RWPE2 (cell line): ENCODE measurements at regions not wholly inside any gene's neighbourhood (a gene's known extent, or its start where the extent isn't known, plus 50 kb on each side); places are given as distances from the start of the nearest gene placed in this dataset.

ENCODE experiments used
- ATAC-seq: fragments of 200-7000 bp; cut with Tn5 transposase; 3 replicates; pipeline ENCODE4 v1.9.1; 2021; ENCODE audit warnings: low read depth
- DNase-seq: peaks from one replicate; pipeline ENCODE4 v3.0.0-alpha.2; 2020; ENCODE audit warnings: low spot score
- H3K27ac ChIP-seq: fragments of 450-650 bp; 2 replicates; pipeline ENCODE4 v1.5.1; 2017; ENCODE audit warnings: mild to moderate bottlenecking; ENCODE audit not compliant: poor library complexity, severe bottlenecking
- H3K27me3 ChIP-seq: fragments of 250-450 bp; sonication (Bioruptor Pico); 2 replicates; pipeline ENCODE4 v1.5.1; 2021; ENCODE audit warnings: mild to moderate bottlenecking, moderate library complexity; ENCODE audit not compliant: insufficient read depth, poor library complexity, severe bottlenecking
- H3K36me3 ChIP-seq: fragments of 250-450 bp; sonication (Bioruptor Pico); 2 replicates; pipeline ENCODE4 v1.5.1; 2020; ENCODE audit warnings: low read depth, mild to moderate bottlenecking, moderate library complexity
- H3K4me1 ChIP-seq: fragments of 250-450 bp; sonication (Bioruptor Pico); 2 replicates; pipeline ENCODE4 v1.5.1; 2021; ENCODE audit warnings: mild to moderate bottlenecking, moderate library complexity; ENCODE audit not compliant: insufficient read depth, poor library complexity, severe bottlenecking
- H3K4me3 ChIP-seq: fragments of 250-450 bp; sonication (Bioruptor Pico); 2 replicates; pipeline ENCODE4 v1.5.1; 2021; ENCODE audit warnings: mild to moderate bottlenecking, moderate library complexity; ENCODE audit not compliant: severe bottlenecking
- H3K9me3 ChIP-seq: fragments of 250-450 bp; sonication (Bioruptor Pico); 2 replicates; pipeline ENCODE4 v1.5.1; 2021; ENCODE audit warnings: mild to moderate bottlenecking, moderate library complexity; ENCODE audit not compliant: severe bottlenecking
- TF ChIP-seq, protein P1 (sequence below): fragments of 450-650 bp; IDR thresholded peaks from one replicate; pipeline ENCODE4 v1.5.1; 2017; ENCODE audit warnings: mild to moderate bottlenecking, moderate library complexity; ENCODE audit not compliant: poor library complexity, severe bottlenecking

DNA sequence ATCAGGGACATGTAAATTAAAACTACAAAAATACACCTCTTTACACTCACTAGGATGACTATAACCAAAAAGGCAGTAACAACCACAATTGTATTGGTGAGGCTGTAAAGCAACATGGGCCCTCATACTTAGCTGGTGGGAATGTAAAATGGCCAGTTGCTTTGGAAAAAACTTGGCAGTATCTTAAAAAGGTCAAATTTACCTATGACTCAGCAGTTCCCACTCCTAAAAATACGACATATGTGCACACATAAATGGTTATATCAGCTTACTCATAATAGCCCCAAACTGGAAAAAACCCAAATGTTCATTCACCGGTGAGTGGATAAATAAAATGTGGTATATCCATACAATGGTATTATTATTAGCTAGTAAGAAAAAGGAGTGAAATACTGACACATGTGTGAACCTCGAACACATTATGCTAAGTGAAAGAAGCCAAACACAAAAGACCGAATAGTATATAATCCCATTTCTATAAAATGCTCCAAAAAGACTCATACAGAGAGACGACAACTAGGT, 391.4 kb downstream of the NPIPA8 start:
- no peaks in the 10 kb centered on the region for H3K9me3 ChIP-seq
- no peaks in the 10 kb centered on the region for H3K36me3 ChIP-seq
- H3K27ac ChIP-seq = no peak overlapping the region
- H3K27me3 ChIP-seq = no peaks in the 10 kb centered on the region
- DNase-seq (no peak), ATAC-seq (no peak)
- no peak overlapping the region for H3K4me3 ChIP-seq
- H3K4me1 ChIP-seq = no peaks in the 10 kb centered on the region
- TF ChIP-seq, protein P1, sequence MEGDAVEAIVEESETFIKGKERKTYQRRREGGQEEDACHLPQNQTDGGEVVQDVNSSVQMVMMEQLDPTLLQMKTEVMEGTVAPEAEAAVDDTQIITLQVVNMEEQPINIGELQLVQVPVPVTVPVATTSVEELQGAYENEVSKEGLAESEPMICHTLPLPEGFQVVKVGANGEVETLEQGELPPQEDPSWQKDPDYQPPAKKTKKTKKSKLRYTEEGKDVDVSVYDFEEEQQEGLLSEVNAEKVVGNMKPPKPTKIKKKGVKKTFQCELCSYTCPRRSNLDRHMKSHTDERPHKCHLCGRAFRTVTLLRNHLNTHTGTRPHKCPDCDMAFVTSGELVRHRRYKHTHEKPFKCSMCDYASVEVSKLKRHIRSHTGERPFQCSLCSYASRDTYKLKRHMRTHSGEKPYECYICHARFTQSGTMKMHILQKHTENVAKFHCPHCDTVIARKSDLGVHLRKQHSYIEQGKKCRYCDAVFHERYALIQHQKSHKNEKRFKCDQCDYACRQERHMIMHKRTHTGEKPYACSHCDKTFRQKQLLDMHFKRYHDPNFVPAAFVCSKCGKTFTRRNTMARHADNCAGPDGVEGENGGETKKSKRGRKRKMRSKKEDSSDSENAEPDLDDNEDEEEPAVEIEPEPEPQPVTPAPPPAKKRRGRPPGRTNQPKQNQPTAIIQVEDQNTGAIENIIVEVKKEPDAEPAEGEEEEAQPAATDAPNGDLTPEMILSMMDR = no peak

DNA sequence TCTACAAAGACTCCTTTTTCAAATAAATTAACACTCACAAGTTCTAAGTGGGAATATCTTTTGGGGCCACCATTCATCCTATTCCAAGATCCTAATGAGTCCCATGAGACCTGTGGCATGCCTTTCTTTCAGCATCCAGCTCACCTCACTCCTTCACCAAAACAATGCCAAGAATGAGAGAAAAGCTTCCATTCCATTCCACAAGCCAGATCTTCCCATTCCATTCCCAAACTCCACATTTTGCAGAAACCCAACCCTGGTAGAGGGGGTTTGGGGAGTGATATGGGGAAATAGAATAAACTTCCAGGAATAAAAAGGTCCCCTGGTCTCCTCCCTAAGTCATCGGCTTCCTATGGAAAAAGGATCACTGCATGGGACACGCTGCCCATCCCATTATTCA, 392.2 kb downstream of the NPIPA8 start:
- Histone ChIP-seq H3K4me1 (no peaks in the 10 kb centered on the region), H3K27me3 (no peaks in the 10 kb centered on the region), H3K27ac (no peak overlapping the region), H3K36me3 (no peaks in the 10 kb centered on the region), H3K4me3 (no peak overlapping the region), H3K9me3 (no peaks in the 10 kb centered on the region)
- ATAC-seq (no peak), DNase-seq (no peak)
- TF ChIP-seq, protein P1 = no peak

DNA sequence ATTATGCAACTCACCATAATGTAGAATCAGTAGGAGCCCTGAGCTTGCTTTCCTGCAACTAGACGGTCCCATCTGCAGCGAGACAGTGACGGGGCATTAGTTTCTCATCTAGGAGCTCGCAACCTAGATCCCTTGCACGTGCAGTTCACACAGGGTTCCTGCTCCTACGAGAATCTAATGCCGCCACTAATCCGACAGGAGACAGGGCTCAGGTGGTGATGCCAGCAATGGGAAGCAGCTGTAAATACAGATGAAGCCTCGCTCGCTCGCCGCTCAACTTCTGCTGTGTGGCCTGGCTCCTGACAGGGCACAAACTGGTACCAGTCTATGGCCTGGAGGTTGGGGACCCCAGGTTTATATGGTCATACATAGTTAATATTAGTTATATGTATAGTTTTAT, 394.5 kb downstream of the NPIPA8 start:
- H3K27ac ChIP-seq = no peak overlapping the region
- no peak overlapping the region for H3K4me3 ChIP-seq
- H3K36me3 ChIP-seq = no peaks in the 10 kb centered on the region
- TF ChIP-seq, protein P1 = no peak
- H3K27me3 ChIP-seq = no peaks in the 10 kb centered on the region
- ATAC-seq = no peak
- H3K4me1 ChIP-seq = no peaks in the 10 kb centered on the region
- DNase-seq = no peak
- H3K9me3 ChIP-seq = no peaks in the 10 kb centered on the region

DNA sequence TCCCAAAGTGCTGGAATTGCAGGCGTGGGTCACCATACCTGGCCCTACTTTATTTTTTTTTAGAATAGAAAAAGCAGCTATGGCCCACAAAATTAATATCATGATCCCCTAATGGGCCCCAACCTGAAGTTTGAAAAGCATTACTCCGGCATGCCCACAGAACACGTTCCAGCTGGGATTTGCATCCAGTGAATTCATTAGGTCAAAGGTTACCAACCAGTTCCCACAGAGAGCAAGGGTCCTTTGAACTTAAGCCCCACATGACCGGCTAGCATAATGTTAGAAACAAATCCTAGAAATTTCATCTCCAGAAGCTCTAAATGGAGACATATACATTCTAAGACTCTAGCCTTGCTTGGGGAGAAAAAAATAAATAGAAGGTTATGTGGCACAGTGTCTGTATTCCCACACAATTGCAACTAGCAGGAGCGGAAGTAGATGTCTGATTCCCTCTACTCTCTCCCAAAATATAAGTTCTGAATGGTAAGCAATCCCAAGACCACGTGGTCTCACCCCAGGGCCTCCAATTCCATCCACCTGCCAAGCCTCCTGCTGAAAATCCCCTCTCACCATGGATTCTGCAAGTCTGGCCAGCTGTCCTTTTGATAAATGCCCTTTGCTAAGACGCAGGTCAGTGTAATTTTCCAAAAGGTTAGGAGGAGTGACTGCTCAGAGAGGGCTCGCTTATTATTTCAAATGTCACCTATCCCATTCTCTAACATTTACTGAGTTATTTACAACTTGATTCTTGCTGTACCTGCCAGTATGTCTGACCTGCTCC, 395.8 kb downstream of the NPIPA8 start:
- no peak overlapping the region for H3K4me3 ChIP-seq
- no peak for DNase-seq
- no peaks in the 10 kb centered on the region for H3K9me3 ChIP-seq
- no peak overlapping the region for H3K27ac ChIP-seq
- TF ChIP-seq, protein P1 = no peak
- no peaks in the 10 kb centered on the region for H3K27me3 ChIP-seq
- ATAC-seq = no peak
- no peaks in the 10 kb centered on the region for H3K4me1 ChIP-seq
- no peaks in the 10 kb centered on the region for H3K36me3 ChIP-seq

DNA sequence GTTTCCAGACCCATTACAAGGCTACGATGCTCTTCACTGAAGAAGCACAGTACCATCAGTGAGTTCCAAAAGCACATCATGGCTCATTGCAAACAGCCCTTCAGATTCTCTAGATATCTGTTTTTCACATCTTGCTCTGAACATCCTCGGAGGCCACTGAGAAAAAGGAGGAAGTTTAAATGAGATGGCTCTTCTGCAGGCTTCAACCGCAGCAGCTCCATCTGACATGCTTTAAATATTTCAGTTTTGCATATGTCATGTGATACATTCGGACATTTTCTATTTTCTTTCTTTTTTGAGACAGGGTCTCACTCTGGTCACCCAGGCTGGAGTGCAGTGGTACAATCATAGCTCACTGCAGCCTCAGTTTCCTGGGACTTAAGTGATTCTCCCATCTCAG, 396.8 kb downstream of the NPIPA8 start:
- DNase-seq = no peak
- Histone ChIP-seq H3K9me3 (no peaks in the 10 kb centered on the region), H3K4me3 (no peak overlapping the region), H3K4me1 (no peaks in the 10 kb centered on the region), H3K36me3 (no peaks in the 10 kb centered on the region), H3K27me3 (no peaks in the 10 kb centered on the region), H3K27ac (no peak overlapping the region)
- ATAC-seq = no peak
- TF ChIP-seq, protein P1 = no peak
